ENCODE measurements at regions not wholly inside any gene's neighbourhood (a gene's known extent, or its start where the extent isn't known, plus 50 kb on each side); places are given as distances from the start of the nearest gene placed in this dataset.
"Not testable (repeated sequence)": the region's sequence is repeated elsewhere in the genome, so short reads cannot be mapped to it uniquely, and the experiment has no call there.

DNA sequence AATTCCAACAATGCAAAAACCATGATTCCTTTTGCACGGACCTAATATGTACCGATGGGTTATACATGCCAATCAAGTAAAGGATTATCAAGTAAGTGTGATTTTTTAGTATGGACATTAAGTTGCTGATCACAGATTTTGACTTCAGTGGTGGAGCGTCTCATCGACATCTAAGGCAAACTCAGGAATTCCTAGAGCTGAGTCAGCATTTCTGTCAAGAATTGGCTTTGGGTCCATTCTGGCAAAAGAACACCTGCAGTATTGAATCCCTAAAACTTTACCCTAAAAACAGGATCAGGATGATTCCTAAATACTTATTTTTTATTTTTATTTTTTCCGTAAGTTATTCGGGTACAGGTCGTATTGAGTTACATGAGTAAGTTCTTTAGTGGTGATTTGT is 83.6 kb downstream of the HPGD start:
- DNase-seq = no peak

DNA sequence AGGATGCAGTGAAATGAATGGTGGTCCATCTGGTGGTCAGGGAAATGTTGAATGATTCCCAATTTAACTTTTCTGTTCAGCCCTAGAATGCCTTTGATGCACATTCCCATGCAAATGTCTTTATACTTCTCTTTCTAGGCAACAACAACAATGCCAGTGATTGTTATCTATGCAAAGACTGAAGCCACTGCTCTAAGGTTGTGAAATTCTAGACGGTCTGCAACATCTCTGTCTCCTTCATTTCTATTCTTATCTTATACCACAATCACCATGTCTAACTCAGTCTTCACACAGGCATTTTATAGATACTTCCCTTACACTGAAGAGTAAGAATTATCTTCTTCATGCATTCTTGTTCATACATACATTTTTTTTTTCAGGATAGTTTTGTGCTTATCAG is 84.5 kb downstream of the HPGD start:
- no peak for DNase-seq

DNA sequence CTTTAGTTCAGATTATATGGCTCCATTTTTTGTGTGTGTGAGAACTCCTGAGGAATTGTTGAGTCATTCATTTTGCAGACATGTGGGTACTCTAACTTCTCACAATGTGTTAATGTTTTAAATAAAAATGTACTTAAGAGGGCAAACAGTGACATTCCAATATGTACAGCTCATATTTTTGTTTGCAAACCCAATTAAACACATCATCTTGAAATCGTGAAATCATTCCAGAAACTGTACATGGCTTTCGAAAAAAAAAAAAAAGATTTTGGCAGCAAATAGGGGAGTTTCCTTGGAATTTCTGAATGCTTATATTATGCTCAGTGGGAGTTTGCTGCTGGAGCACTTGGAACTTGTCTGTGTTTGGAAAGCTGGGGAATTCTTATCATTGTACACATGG is 85.0 kb downstream of the HPGD start:
- no peak for DNase-seq

DNA sequence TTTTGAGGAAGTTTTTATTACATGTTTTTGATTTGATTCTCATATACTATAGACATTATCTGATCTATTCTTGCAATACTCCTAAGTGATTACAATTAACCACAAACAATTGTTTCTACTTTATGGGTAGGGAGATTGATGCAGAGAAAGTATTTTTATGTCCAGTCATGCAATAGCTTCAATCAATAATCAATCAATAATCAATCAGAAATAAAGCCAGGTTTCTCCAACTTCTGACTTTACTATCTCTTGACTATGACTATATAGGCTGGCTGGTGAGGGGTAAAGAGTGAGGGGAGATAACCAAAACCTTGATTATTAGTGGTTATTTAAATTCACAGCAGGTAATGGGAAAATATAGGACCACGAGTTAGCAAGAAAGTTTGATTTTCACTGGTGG is 85.9 kb downstream of the HPGD start:
- DNase-seq = no peak

DNA sequence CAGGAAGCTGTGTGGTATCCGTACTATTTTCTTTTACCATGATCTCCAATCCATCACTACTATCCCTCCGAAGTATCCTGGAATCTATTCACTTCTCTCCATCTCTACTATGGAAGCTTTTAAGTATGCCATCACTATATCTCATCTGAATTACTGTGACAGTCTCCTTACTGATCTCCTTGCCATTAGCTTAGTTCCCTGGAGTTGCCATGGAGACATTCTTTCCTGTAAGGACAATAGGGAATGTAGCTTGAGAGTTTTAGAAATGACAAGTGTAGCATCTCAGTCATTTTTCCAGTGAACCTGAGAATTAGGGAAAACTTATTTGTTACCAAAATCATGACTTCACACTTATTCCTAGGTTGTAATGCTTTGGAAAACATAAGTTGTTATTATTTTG is 86.3 kb downstream of the HPGD start:
- DNase-seq = no peak

DNA sequence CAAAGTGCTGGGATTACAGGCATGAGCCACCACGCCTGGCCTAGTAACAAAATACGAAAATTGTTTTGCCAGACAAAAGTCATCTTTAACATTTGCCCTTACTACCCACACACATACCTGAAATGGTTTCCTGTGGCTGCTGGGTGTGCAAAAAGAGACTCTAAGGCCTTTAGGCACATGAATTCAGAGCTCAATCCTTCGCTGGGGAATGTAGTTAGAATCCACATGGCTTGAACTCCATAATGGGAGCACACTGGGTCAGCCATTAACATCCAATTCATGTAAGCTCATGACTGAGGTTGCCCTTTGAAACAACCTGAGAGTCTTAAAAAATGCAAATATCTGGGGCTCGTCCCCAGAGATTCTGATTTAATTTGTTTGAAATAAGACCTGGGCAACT is 87.8 kb downstream of the HPGD start:
- DNase-seq = no peak

DNA sequence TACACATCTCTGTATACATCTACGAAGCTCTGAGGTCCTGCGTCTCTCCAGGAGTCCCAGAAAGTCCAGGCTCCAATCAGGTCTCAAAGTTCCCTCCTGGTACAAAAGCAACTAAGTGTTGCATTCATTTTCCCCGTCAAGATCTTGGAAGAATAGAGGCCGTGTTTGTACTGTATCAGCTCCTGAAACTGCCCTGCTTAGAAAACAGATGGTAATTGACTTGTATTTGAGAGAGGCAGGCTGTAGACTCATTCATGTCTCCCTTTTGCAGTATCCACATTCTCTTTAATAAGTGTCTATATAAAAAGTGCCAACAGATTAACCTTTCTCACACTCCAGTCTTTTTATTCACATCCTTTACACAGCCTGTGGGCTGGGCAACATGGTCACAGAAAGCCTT is 91.7 kb downstream of the HPGD start:
- DNase-seq = no peak

DNA sequence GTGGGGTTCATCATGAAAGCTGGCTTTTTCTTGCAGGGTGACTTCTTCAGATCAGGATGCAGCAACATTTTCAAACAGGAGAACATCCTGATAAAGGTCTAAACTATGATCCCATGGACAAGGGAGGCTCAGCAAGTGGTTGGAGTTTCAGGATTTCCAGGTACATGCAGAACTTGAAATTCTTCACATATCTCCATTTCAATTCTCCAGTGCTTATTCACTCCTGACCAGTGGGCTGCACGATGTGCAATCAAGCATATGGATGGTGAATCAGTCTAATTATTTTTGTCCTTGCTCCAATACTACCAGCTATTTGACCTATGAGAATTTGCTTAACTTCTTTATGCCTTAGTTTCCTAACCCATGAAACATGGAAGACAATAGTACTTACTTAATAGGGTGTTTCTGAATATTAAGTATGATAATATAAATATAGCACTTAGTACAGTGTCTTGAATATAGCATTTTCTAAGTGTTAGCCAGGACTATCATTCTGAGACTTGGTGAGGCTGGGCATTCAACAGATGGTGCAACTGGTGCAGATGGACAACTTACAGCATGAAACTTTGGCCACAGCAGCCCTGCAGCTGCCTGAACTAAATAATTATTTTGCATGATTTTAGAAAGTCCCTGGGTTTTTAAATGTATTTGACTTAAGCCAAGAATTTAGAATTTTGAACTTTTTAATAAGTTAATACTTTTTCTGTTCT is 92.4 kb downstream of the HPGD start:
- DNase-seq = no peak

DNA sequence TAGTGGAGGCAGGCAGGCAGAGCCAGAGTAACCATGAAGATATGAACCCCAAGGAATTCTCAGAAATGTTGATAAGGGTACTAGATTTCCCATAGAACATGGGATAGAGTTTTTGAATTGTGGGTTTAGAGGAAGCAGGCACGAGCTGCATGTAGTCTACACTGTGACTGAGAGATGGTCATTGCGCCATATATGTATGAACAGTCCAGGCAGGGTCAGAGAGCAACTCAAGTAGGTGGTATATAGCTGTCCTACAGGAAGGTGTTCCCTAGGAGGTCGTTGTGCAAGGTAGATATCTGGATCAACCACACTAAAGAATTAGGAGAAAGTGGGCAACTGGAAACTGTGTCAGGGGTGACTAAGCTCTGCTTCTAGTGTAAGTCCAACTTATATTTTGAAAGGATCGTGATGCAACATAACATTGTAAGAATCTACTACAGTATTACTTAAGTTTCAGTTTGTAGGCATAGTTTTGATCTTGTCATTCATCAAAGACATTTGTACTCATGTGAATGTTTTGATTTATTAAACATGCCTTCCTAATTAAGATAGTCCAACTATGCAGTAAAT is 94.6 kb downstream of the HPGD start:
- no peak for DNase-seq

DNA sequence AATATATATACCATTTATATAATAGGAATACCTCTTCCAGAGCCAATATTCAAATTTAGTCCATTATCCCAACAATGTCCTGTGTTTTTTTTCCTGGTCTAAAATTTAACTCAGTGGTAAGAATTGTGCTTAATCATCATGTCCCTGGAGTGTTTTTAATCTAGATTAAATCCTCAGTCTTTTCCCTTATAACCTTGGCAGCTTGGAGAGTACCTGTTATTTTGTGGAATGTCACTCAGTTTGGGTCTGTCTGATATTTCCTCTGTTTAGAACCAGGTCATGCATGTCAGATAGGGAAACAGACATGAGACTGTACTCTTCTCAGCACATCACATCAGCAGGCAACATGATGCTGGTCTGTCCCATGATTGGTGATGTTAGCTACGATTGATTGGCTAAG is 96.6 kb downstream of the HPGD start:
- no peak for DNase-seq

DNA sequence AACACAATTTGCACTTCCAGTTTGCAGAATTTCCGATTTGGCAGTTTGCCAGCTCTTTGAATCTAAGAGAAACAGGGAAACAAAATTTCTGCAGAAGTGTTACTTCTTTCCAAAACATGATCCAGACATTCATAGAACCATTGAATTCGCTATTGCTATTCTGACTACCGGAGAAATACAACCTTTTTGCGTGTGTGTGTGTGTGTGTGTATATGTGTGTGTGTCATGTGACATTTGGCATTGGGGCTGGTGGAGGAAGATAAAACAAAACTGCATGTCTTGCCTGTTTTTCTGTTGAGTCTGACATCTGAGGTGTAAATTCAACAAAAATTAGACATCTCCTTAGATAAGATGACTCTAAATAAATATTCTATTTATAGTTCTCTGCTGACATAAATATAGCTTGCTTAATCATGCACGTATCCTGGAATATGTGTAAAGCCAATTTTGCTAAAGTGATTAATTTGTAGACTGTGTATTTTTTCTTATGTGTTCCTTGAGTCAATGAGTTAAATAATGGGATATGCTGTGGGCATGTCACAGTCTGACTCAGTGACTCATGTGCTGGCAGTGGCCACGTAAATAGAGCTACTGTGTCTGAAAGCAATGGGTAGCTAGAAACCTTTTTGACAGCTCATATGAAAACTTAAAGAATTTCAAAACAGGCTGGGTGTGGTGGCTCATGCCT is 98.9 kb downstream of the HPGD start:
- peak; percentile 82 for DNase-seq

DNA sequence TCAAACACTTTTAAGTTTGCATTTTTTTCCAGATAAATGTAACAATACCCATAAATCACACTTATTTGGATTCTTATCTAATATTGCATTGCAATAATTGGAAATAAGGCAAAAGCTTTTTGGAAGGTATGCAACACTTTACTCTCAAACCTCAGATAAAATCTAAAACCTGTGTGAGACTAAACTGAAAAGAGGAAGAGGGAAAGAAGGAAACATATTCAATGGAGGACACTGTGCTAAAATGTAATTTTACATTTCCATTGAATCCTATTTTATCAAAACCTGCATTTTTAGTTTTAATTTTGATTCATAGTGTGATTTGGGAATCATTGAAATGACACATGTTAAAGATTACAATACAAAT is 99.4 kb downstream of the HPGD start:
- no peak for DNase-seq

DNA sequence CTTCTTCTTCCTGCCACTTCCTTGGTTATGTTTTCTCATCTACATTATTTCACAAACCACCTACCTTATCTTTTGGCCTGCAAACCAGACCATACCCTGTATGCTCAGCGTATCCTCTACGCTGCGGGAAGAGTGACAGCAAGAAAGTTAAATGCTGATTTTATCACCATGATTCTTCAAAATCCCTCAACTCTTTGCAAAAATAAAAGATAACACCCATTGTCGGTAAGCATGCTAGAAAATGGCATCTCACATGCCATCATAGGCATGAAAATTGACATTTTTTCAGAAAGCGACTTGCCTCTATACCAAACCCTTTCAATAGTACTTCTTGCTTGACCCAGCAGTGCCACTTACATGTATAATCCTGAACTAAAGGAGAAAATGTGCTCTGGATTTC is 102.0 kb downstream of the HPGD start:
- DNase-seq = peak; percentile 77

DNA sequence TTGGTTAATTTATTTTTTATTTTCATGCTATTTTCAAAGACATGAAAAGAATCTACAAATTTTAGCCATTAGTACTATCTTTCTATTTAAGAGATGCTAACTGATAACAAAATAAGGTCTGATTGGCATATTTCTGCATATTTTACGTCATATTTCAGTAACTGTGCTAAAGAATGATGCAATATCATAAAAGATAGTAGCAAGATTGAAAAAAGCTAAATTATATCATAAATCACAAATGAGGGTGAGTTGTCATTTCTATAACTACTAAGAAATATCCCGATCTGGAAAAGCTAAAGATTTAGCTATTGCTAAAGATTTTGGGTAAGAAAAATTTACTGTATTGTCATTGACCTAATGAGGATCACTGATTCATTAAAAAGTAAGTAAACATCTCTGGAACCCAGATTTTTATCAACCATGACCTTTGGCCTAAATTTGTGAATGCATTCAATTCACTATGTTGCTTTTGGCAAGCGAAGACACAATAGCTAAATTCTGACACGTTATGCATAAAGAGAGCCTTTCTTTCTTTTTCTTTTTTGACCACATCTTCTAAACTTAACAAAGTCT is 103.6 kb downstream of the HPGD start:
- DNase-seq = no peak

DNA sequence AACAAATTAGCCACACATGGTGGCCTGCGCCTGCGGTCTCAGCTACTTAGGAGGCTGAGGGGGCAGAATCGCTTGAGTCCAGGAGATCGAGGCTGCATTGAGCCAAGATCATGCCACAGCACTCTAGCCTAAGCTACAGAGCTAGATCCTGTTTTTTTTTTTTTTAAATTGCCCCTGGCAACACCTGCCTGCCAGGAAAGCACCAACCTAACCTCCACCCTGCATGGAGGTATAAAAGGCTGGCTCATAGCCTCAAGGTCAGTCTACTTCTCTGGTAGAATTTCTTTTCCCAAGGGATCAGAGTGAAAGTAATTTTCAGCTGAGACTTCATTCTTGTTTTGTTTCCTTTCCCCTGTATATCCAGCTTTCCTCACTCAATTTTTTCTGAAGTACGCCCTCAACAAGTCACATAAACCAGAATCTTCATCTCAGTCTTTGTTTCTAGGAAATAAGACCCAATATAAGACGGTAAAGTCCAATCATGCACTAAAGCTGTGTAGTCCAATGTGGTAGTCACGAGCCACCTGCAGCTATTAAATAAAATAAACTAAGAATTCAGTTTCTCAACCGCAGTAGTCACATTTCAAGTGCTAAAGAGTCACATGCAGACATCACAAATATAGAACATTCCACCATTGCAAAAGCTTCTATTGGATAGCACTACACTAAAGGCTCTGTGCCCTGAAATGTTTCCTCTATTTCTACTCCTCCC is 113.3 kb downstream of the HPGD start:
- DNase-seq = no peak

DNA sequence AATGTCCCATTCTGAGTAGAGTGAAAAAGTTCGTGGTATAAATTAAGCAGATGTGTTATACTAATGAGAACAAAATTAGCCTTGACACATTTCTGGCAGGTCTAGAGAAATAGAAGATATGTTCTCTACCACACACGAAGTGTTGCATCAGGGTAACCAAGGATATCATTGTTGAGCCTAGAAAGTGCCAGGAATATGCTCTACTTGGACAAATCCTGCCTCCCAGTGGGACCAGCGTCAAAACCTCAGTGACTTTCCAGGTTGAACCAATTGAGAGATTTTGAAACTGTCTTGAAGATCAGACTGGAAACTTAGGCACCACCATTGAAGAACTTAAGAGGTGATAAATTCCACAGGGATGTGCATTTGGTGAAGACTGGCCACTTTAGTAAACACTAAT is 115.9 kb downstream of the HPGD start:
- no peak for DNase-seq

DNA sequence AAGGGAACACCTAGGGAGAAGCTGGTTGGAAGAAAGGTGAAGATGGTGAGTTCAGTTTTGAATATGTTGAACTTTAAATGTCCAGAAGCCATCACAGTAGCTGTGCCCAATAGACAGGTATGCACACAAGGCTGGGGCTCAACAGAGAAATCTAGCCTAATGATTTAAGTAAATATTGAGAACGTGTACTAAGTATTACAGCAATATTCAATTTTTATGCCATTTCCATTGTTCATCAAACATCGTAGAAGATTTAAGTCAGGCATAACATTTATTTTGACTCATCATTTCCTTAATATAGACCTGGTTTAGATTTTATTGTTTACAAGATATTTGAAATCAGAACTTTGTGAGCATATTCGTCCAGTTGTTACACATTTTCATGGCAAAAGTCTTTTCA is 116.4 kb downstream of the HPGD start:
- DNase-seq = no peak

DNA sequence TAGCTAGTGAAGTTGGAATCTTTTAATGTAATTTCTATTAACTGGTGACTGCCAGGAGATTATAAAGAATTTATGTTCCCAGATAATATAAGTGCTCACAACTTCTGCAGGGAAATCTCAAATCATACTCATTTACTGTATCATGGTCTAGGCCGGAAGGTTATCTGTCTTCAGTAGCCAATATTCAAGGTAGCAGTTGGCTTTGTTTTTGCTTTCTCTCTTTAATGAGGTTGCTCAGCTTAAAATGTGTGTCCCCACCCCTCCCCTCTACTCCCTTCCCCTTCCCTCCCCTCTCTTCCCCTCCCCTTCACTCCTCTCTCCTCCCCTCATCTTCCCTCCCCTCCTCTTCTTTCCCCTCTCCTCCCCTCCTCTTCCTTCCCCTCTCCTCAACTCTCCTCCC is 117.6 kb downstream of the HPGD start:
- DNase-seq = no peak

DNA sequence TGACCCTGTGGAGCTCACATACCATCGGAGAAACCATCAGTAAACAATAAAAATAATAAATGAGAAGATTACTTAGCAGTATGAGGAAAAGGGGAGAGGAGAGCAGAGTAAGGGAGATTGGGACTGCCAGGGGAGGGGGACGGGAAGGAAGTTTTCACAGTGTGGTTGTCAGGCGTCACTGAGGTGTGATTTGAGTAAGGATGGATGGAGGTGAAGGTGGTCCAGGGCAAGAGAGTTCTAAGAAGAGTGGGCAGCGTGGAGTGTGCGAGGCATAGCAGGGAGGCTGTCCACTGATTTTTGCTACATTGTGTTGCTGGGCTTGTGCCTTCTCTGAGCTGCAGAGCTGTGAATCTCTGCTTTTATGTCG is 119.1 kb downstream of the HPGD start:
- DNase-seq = no peak

DNA sequence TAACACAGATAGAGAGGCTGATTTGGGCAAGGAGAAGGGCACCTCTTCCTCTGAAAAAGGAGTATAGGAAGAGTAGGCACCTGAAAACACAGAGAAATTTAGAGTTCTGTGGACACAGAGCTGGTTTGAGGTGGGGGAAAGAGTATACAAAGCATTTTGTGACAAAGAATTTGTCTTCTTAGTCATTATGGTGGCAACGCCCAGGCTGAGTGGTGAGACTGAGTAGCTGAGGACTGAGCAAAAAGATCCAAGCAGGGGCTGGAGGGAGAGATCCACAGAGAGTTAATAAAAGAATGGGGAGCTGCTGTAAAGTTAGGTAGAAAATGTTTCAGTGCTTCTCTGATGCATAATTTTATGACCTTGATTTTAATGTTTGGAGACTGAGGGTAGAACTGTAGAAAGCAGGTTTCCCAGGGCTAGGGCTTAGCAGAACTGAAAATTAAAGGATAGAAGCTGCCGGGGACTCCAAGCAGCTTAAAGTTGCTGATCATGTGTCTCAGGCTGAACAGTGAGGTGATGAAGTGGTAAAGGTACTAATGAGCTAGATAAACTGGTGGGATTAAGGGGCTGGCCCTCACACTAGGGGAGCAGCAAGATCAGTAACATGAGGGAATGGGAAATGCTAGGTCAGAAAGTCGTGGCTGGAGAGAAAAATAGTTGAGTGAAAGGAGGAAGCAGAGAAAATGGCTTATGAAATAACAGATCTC is 118.9 kb downstream of the CEP44 start:
- DNase-seq = no peak

DNA sequence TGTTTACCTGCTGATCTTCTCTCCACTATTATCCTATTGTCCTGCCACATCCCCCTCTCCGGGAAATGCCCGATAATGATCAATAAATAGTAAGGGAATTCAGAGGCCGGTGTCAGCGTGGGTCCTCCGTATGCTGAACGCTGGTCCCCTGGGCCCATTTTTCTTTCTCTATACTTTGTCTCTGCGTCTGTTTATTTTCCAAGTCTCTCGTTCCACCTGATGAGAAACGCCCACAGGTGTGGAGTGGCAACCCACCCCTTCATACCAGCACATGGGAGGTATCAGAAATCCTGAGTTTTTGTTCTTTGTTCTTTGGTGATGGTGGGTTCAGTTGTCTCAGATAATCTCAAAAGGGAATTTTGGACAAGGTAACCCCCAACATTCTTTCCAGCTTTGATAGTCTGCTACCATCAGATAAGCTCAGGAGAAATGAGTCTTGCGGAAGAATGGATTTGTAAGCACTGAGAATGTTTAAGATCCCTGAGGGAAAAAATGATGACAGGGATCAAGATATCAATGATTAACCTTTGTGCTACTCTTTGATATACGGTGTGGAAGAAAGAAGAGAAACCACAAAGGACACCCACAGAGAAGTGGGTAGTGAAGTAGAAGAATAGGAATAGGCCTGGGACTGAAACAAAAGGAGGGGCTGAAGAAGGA is 117.9 kb downstream of the CEP44 start:
- no peak for DNase-seq

DNA sequence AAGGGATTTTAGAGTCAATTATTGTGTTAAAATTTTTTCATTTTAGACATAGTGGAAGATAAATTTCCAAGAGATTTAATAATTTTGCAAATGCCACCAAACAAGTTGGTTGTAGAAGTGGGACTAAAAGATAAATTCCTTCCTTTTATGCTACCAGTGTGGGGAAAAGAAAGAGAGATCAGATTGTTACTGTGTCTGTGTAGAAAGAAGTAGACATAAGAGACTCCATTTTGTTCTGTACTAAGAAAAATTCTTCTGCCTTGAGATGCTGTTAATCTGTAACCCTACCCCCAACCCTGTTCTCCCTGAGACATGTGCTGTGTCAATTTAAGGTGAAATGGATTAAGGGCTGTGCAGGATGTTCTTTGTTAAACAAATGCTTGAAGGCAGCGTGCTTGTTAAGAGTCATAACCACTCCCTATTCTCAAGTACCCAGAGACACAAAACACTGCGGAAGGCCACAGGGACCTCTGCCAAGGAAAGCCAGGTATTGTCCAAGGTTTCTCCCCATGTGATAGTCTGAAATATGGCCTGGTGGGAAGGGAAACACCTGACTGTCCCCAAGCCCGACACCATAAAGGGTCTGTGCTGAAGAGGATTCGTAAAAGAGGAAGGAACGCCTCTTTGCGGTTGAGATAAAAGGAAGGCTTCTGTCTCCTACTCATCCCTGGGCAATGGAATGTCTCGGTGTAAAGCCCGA is 117.0 kb downstream of the CEP44 start:
- not testable (repeated sequence) for DNase-seq

Data from hematopoietic multipotent progenitor cell treated with erythropoietin and hydrocortisone succinate and interleukin-3 and kit ligand, for 8 days (in vitro differentiated cells).